Peyer's patch (tissue), 4 donors: ENCODE measurements at regions not wholly inside any gene's neighbourhood (a gene's known extent, or its start where the extent isn't known, plus 50 kb on each side); places are given as distances from the start of the nearest gene placed in this dataset.

Source experiments
- CTCF ChIP-seq, 6 experiments: fragments of 450-650 bp in 4 of 6; fragments of 200-600 bp in 2 of 6; sonication (generic) in 1 of 6; IDR thresholded peaks; one replicate each; pipeline ENCODE4 v1.5.1; 2017 to 2019; ENCODE audit warnings: antibody characterized with exemption in 6 of 6, mild to moderate bottlenecking in 3 of 6, moderate library complexity in 1 of 6
- POLR2A ChIP-seq, 2 donors: fragments of 450-650 bp; IDR thresholded peaks; one replicate each; pipeline ENCODE4 v1.5.1; 2017; ENCODE audit warnings: antibody characterized with exemption in 2 of 2, mild to moderate bottlenecking in 2 of 2, moderate library complexity in 2 of 2

DNA sequence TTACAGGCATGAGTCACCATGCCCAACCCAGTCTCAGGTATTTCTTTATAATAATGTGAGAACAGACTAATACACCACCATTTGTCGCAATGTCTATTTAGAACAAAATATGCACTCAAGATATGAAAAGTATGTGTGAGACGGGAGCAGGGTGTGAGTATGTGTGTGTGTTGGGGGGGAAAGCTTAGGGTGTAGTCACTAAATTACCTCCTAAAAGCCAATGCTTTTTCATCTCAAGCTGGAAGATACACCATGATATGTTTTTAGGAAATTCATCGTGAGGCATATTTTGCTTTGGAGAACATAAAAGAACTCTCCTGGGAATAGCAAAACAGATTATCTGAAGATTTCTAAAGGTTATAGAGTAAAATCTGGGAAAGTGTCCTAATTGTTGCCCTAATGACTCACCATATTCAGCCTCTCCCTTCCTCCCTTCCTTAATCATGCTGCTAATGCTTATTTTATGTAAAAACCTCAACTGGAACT, 262.7 kb downstream of the PDHA2 start:
- TF ChIP-seq POLR2A (IDR thresholded peaks at IDR 0.05): no peak
- TF ChIP-seq CTCF (IDR thresholded peaks at IDR 0.05): no peak
